ENCODE measurements at regions not wholly inside any gene's neighbourhood (a gene's known extent, or its start where the extent isn't known, plus 50 kb on each side); places are given as distances from the start of the nearest gene placed in this dataset.

DNA sequence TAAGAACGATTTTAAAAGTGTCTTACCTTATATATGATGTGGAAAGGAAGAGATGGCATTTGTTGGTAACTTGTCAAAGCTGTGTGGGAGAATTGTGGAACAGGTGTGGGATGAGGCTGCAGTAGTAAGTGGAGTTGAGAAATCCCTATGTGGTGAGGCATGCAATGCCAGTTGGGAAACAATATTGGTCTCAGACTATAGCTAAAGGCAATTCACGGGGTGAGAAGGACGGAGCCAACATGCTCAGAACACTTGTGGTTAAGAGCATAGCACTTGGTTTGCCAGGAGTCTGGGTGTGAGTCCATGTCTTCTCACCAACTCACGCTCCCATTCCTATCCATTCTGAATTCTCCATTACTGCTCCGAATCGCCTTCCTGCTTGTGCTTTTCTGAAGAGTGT lies 615.6 kb upstream of the ADAMTS9 start:
- TF ChIP-seq, protein P1, sequence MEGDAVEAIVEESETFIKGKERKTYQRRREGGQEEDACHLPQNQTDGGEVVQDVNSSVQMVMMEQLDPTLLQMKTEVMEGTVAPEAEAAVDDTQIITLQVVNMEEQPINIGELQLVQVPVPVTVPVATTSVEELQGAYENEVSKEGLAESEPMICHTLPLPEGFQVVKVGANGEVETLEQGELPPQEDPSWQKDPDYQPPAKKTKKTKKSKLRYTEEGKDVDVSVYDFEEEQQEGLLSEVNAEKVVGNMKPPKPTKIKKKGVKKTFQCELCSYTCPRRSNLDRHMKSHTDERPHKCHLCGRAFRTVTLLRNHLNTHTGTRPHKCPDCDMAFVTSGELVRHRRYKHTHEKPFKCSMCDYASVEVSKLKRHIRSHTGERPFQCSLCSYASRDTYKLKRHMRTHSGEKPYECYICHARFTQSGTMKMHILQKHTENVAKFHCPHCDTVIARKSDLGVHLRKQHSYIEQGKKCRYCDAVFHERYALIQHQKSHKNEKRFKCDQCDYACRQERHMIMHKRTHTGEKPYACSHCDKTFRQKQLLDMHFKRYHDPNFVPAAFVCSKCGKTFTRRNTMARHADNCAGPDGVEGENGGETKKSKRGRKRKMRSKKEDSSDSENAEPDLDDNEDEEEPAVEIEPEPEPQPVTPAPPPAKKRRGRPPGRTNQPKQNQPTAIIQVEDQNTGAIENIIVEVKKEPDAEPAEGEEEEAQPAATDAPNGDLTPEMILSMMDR (IDR thresholded peaks at IDR 0.05; ENCODE audit: unreplicated experiment) = no peak
- no peaks in the 10 kb centered on the region for H3K36me3 Mint-ChIP-seq
- no peak overlapping the region for H3K4me3 Mint-ChIP-seq
- no peaks in the 10 kb centered on the region for H3K4me1 Mint-ChIP-seq
- no peaks in the 10 kb centered on the region for H3K9me3 Mint-ChIP-seq
- no peak overlapping the region for H3K27ac Mint-ChIP-seq
- no peak for DNase-seq (ENCODE audit: low spot score in 2 of 2, unreplicated experiment in 2 of 2)
- H3K27me3 Mint-ChIP-seq (ENCODE audit: low read depth) = peaks cover 7% of the 10 kb centered on the region

DNA sequence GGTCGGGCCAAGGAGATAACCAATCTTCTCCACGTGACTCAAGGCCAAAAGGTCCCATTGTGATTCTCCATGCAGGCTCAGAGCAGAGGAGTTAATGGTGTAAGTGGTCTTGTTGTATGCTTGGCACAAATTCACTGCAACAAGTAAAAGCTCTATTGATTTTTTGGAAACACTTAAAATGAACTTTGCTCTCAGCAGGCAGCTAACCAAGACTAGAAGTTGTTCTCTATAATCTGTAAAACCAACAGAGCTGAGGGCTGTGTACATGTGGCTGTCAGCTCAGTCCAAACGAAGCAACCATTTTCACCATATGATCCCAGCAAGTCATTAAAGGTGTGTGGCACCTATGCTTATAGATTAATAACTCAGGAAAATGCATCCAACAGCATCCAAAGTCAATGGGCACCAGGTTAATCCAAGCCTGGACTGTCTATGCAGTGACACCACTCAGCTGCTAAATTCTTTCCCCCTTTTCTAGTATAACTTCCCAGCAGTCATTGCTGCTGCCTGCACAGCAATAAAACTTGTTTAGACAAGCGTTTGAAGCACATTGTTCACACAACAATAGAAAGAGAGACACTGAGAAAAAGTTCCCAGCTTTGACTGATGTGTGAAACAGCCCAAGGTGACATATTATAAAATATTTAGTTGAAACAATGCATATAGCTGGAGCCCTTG lies 603.8 kb upstream of the ADAMTS9 start:
- no peaks in the 10 kb centered on the region for H3K4me1 Mint-ChIP-seq
- H3K27me3 Mint-ChIP-seq (ENCODE audit: low read depth) = peaks cover 4% of the 10 kb centered on the region
- H3K36me3 Mint-ChIP-seq = no peaks in the 10 kb centered on the region
- no peak overlapping the region for H3K27ac Mint-ChIP-seq
- no peak for DNase-seq (ENCODE audit: low spot score in 2 of 2, unreplicated experiment in 2 of 2)
- no peaks in the 10 kb centered on the region for H3K9me3 Mint-ChIP-seq
- TF ChIP-seq, protein P1 (IDR thresholded peaks at IDR 0.05; ENCODE audit: unreplicated experiment) = no peak
- H3K4me3 Mint-ChIP-seq = no peak overlapping the region

DNA sequence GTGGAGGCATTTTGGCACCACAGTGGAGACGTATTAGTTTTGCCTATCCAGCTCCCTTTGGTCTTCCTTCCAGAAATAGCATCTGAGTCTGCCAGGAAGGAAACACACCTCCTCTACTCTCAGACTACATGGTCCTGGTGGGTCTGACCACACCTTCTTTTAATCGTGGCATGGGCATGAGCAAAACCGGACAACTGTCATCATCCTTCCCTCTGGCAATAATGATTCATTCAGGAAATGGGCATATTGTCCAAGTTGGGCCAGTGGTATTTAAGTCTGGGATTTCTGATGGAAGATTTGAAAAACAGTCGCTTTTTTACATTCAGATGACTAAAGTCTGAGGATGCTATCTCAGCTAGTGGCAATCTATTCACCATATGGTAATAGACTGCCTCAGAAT lies 601.0 kb upstream of the ADAMTS9 start:
- TF ChIP-seq, protein P1 (IDR thresholded peaks at IDR 0.05; ENCODE audit: unreplicated experiment) = no peak
- no peak for DNase-seq (ENCODE audit: low spot score in 2 of 2, unreplicated experiment in 2 of 2)
- no peak overlapping the region for H3K4me3 Mint-ChIP-seq
- no peak overlapping the region for H3K27ac Mint-ChIP-seq
- no peaks in the 10 kb centered on the region for H3K36me3 Mint-ChIP-seq
- peaks cover 11% of the 10 kb centered on the region for H3K27me3 Mint-ChIP-seq (ENCODE audit: low read depth)
- H3K9me3 Mint-ChIP-seq = no peaks in the 10 kb centered on the region
- peaks cover 12% of the 10 kb centered on the region for H3K4me1 Mint-ChIP-seq

DNA sequence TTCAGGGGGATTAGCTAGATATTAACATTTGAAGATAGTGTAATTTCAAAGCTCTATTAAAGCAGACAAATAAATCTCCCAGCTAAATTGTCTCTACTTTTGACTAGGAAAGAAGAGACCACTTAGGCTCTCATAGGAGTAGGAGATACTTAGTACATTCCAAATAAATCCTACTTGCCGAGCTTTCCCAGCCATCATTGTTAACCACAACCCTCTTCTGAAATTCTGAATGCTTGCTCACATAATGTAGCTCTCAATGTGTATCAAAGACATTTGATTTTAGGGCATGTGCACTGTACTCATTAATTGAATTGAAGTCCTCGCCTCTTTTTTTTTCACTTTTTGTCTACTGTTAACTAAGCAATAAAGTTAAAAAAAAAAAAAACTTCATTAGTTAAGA lies 598.2 kb upstream of the ADAMTS9 start:
- no peak overlapping the region for H3K4me3 Mint-ChIP-seq
- TF ChIP-seq, protein P1 (IDR thresholded peaks at IDR 0.05; ENCODE audit: unreplicated experiment) = no peak
- peaks cover 19% of the 10 kb centered on the region for H3K27me3 Mint-ChIP-seq (ENCODE audit: low read depth)
- H3K4me1 Mint-ChIP-seq = peaks cover 12% of the 10 kb centered on the region
- no peak for DNase-seq (ENCODE audit: low spot score in 2 of 2, unreplicated experiment in 2 of 2)
- no peaks in the 10 kb centered on the region for H3K36me3 Mint-ChIP-seq
- H3K27ac Mint-ChIP-seq = no peak overlapping the region
- no peaks in the 10 kb centered on the region for H3K9me3 Mint-ChIP-seq

DNA sequence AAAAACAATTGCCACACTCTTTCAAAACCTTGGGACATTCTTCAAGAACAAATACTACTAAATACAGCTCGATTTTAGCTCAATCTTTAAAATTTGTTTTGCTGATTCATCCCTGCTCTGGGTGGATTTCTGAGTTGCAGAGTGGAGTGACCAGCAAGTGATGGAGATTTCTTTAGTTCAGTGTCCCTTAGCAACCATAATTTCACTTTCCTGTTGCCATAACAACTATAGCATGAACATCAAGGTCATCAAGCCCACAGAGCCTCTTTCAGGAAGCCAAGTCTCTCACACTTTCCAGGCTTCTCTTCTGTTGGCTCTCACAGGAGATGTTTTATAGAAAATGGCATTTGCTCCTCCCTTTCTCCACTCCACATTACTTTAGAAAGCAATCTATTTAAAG lies 597.2 kb upstream of the ADAMTS9 start:
- Mint-ChIP-seq H3K36me3 (no peaks in the 10 kb centered on the region), H3K27ac (no peak overlapping the region), H3K4me3 (no peak overlapping the region), H3K9me3 (no peaks in the 10 kb centered on the region), H3K4me1 (peaks cover 12% of the 10 kb centered on the region), H3K27me3 (ENCODE audit: low read depth) (peaks cover 23% of the 10 kb centered on the region)
- DNase-seq (ENCODE audit: low spot score in 2 of 2, unreplicated experiment in 2 of 2) = no peak
- TF ChIP-seq, protein P1 (IDR thresholded peaks at IDR 0.05; ENCODE audit: unreplicated experiment) = no peak

DNA sequence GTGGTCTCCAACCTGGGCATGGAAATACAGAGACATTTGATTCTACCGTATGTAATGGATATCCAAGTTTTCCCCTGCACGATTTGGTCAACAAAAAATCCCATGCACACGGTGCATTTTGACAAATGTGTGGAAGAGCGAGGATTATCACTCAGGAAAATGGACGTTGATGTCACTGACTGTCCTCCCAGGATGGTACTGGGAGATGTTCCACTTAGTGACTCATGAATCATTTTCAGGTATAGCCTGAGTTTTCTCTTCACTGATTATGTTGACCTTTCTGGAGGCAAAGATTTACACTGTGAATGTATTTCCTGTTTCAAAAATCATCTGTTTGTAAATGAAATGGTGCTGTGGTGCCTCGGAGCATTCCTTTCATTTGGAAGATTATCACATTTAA lies 596.7 kb upstream of the ADAMTS9 start:
- TF ChIP-seq, protein P1 (IDR thresholded peaks at IDR 0.05; ENCODE audit: unreplicated experiment) = no peak
- DNase-seq (ENCODE audit: low spot score in 2 of 2, unreplicated experiment in 2 of 2) = no peak
- Mint-ChIP-seq H3K4me3 (no peak overlapping the region), H3K9me3 (no peaks in the 10 kb centered on the region), H3K27me3 (ENCODE audit: low read depth) (peaks cover 26% of the 10 kb centered on the region), H3K4me1 (peaks cover 12% of the 10 kb centered on the region), H3K27ac (no peak overlapping the region), H3K36me3 (no peaks in the 10 kb centered on the region)
